Glomerular visceral epithelial cell (primary cell): ENCODE measurements at regions not wholly inside any gene's neighbourhood (a gene's known extent, or its start where the extent isn't known, plus 50 kb on each side); places are given as distances from the start of the nearest gene placed in this dataset.

Experiments used
- DNase-seq: peaks from one replicate; pipeline ENCODE4 v3.0.0-alpha.2; 2016; ENCODE audit errors: extremely low spot score

- no peak for DNase-seq
These were observed 78.1 kb upstream of the OLFM3 start for GRCh38 chr1:102074874-102075273.

- DNase-seq: no peak
These were observed 74.7 kb upstream of the OLFM3 start for GRCh38 chr1:102071451-102071850.

GRCh38 chr1:102050556-102050955 is 53.8 kb upstream of the OLFM3 start:
- DNase-seq: no peak

- DNase-seq: no peak
These were observed 51.0 kb upstream of the OLFM3 start for GRCh38 chr1:102047724-102048123.
